B cell (primary cell): ENCODE measurements at regions not wholly inside any gene's neighbourhood (a gene's known extent, or its start where the extent isn't known, plus 50 kb on each side); places are given as distances from the start of the nearest gene placed in this dataset.

ENCODE experiments used
- ATAC-seq: fragments of 200-7000 bp; cut with Tn5 transposase; one replicate; pipeline ENCODE4 v1.10.0; 2021; ENCODE audit warnings: low read depth, mild to moderate bottlenecking, moderate number of reproducible peaks, moderate library complexity
- CTCF ChIA-PET: fragments of 350-600 bp; sonication (Branson Sonifier 250); formaldehyde crosslinking; loops from one replicate; lab custom pipeline; 2021; ENCODE audit warnings: antibody characterized with exemption, inconsistent platforms; lab: Charles Lee
- POLR2A ChIA-PET: fragments of 350-600 bp; sonication (Branson Sonifier 250); formaldehyde crosslinking; loops from one replicate; lab custom pipeline; 2021; ENCODE audit warnings: antibody characterized with exemption; lab: Charles Lee
- DNase-seq: peaks from one replicate; pipeline ENCODE4 v3.0.0; 2013
- H2AFZ ChIP-seq: 2 replicates; pipeline ENCODE4 v1.6.1; 2012; ENCODE audit warnings: mild to moderate bottlenecking, low read depth, low read length; ENCODE audit not compliant: insufficient read depth, poor library complexity, severe bottlenecking
- H3K27ac ChIP-seq, 2 donors: 1 replicate in 1 of 2; 2 replicates in 1 of 2; pipeline ENCODE4 v1.5.1; 2012 to 2013; ENCODE audit warnings: low read length in 2 of 2, mild to moderate bottlenecking in 2 of 2, moderate library complexity in 1 of 2
- H3K27me3 ChIP-seq, 4 experiments: fragments of 200-600 bp in 1 of 4; sonication (generic) in 1 of 4; replicated peaks in 1 of 4; 1 replicate in 2 of 4; 2 replicates in 2 of 4; pipeline versions ENCODE4 v1.6.1 to v1.7.0; 2013 to 2016; ENCODE audit warnings: low read length in 3 of 4, mild to moderate bottlenecking in 2 of 4, mixed read lengths in 1 of 4, moderate library complexity in 1 of 4; ENCODE audit not compliant: insufficient read depth in 4 of 4, control insufficient read depth in 3 of 4; ENCODE audit errors: control extremely low read depth in 1 of 4
- H3K36me3 ChIP-seq, 2 experiments: replicated peaks in 1 of 2; 1 replicate in 1 of 2; 2 replicates in 1 of 2; pipeline versions ENCODE4 v1.6.1 to v1.7.1; 2013; ENCODE audit warnings: low read length in 1 of 2; ENCODE audit not compliant: insufficient read depth in 2 of 2, control insufficient read depth in 1 of 2; ENCODE audit errors: control extremely low read depth in 1 of 2, extremely low read depth in 1 of 2
- H3K4me1 ChIP-seq, 2 donors: fragments of 200-600 bp in 1 of 2; sonication (generic) in 1 of 2; 1 replicate in 1 of 2; 2 replicates in 1 of 2; pipeline versions ENCODE4 v1.5.1 to v1.6.1; 2013 to 2017; ENCODE audit warnings: low read length in 2 of 2; ENCODE audit not compliant: control insufficient read depth in 2 of 2, insufficient read depth in 2 of 2
- H3K4me2 ChIP-seq: replicated peaks from 2 replicates; pipeline ENCODE3; 2012; ENCODE audit warnings: mild to moderate bottlenecking, low read depth, low read length; ENCODE audit not compliant: poor library complexity, severe bottlenecking
- H3K4me3 ChIP-seq, 5 experiments: fragments of 200-600 bp in 1 of 5; sonication (generic) in 1 of 5; 1 replicate in 3 of 5; 2 replicates in 2 of 5; pipeline versions ENCODE4 v1.5.1 to v1.7.0; 2011 to 2016; ENCODE audit warnings: low read length in 4 of 5, mild to moderate bottlenecking in 4 of 5, low read depth in 2 of 5, control low read depth in 1 of 5, moderate library complexity in 1 of 5; ENCODE audit not compliant: insufficient read depth in 1 of 5; ENCODE audit errors: control extremely low read depth in 1 of 5, extremely low read depth in 1 of 5
- H3K79me2 ChIP-seq: fragments of 200-600 bp; sonication (generic); one replicate; pipeline ENCODE4 v1.6.0; 2016; ENCODE audit warnings: low read length; ENCODE audit not compliant: control insufficient read depth, insufficient read depth
- H3K9ac ChIP-seq: fragments of 200-600 bp; sonication (generic); 2 replicates; pipeline ENCODE4 v1.6.1; 2017; ENCODE audit warnings: mild to moderate bottlenecking, low read length, moderate library complexity
- H3K9me3 ChIP-seq, 3 donors: one replicate each; pipeline versions ENCODE4 v1.6.1 to v1.7.1; 2013; ENCODE audit warnings: low read length in 2 of 3; ENCODE audit not compliant: control insufficient read depth in 2 of 3, insufficient read depth in 1 of 3; ENCODE audit errors: control extremely low read depth in 1 of 3
- H4K20me1 ChIP-seq: 2 replicates; pipeline ENCODE4 v1.6.0; 2012; ENCODE audit warnings: mild to moderate bottlenecking, low read length; ENCODE audit not compliant: insufficient read depth, control insufficient read depth, poor library complexity, severe bottlenecking
- H3K27ac Mint-ChIP-seq: one replicate; pipeline ENCODE4 v1.8.0; 2021; ENCODE audit warnings: mixed read lengths
- H3K27me3 Mint-ChIP-seq: one replicate; pipeline ENCODE4 v1.8.0; 2021; ENCODE audit warnings: mixed read lengths
- H3K4me1 Mint-ChIP-seq: one replicate; pipeline ENCODE4 v1.8.0; 2021; ENCODE audit warnings: mixed read lengths
- H3K4me3 Mint-ChIP-seq: one replicate; pipeline ENCODE4 v1.8.0; 2021; ENCODE audit warnings: mixed read lengths
- H3K9me3 Mint-ChIP-seq: one replicate; pipeline ENCODE4 v1.8.0; 2022; ENCODE audit warnings: mixed read lengths; ENCODE audit not compliant: insufficient read depth
- EZH2 ChIP-seq: IDR thresholded peaks from 2 replicates; pipeline ENCODE4 v1.6.1; 2012; ENCODE audit warnings: borderline replicate concordance, low read depth, mild to moderate bottlenecking, moderate library complexity, low read length; ENCODE audit not compliant: insufficient read depth, poor library complexity, severe bottlenecking
- WGBS: methylation state at CpG from one replicate; pipeline ENCODE4 v1.1.5; 2013; ENCODE audit warnings: missing lambda C conversion rate; ENCODE audit not compliant: insufficient coverage; 5-methylcytosine and 5-hydroxymethylcytosine counted together
- intact Hi-C: fragments of 100-400 bp; cut with micrococcal nuclease; formaldehyde crosslinking; loops from one replicate; pipeline ENCODE4 v1.10.0; 2022
- TF ChIP-seq, protein P1 (sequence below): fragments of 200-600 bp; IDR thresholded peaks from one replicate; pipeline ENCODE4 v1.8.0; 2022; ENCODE audit warnings: antibody characterized with exemption, mild to moderate bottlenecking

DNA sequence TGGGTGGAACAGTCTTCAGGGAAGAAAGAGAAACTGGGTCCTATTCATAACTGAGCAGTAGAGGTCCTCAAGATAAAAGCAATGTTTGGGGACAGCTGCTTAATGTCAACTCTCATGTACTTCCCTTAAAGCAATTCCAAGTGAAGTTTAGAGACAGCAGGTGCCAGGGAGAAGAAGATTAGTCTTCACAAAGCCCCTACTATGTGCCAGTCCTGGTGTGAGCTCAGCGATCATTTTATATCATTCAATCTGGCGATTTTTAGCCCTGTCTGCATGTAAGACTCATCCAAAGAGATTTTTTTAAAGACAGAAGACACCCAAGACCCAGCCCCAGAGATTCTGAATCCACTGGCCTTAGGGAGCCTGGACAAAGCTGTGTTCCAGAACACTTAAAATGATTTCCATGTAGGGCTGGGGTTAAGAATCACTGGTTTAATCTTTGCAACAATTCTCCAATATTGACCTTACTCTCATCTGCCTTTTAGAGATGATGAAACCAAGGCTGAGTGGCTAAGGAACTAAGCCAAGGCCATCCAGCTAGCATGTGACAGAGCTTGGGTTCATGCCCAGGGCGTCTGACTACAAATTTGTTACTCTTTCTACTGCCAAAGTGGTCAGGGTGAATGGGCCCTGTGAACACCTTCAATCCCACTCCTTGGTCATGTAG, 404.5 kb upstream of the TBX3 start:
- Histone ChIP-seq H3K4me3 (no peak overlapping the region), H3K27ac (no peak overlapping the region), H3K9ac (no peak overlapping the region), H4K20me1 (no peaks in the 10 kb centered on the region), H3K79me2 (no peaks in the 10 kb centered on the region), H3K4me2 (no peak overlapping the region), H3K36me3 (no peaks in the 10 kb centered on the region), H3K4me1 (no peaks in the 10 kb centered on the region), H3K9me3 (peaks cover 0 to 10% (median 0%) of the 10 kb centered on the region in 3 donors), H3K27me3 (no peaks in the 10 kb centered on the region), H2AFZ (no peak overlapping the region)
- ChIA-PET CTCF (no interaction called here), POLR2A (no interaction called here)
- 75% methylated on average over 2 of the region's 3 CpGs for WGBS
- no peak overlapping the region for H3K4me3 Mint-ChIP-seq
- H3K9me3 Mint-ChIP-seq = peaks cover 3% of the 10 kb centered on the region
- no peaks in the 10 kb centered on the region for H3K27me3 Mint-ChIP-seq
- no peaks in the 10 kb centered on the region for H3K4me1 Mint-ChIP-seq
- no peak for DNase-seq
- H3K27ac Mint-ChIP-seq = no peak overlapping the region
- no peak for TF ChIP-seq EZH2
- TF ChIP-seq, protein P1, sequence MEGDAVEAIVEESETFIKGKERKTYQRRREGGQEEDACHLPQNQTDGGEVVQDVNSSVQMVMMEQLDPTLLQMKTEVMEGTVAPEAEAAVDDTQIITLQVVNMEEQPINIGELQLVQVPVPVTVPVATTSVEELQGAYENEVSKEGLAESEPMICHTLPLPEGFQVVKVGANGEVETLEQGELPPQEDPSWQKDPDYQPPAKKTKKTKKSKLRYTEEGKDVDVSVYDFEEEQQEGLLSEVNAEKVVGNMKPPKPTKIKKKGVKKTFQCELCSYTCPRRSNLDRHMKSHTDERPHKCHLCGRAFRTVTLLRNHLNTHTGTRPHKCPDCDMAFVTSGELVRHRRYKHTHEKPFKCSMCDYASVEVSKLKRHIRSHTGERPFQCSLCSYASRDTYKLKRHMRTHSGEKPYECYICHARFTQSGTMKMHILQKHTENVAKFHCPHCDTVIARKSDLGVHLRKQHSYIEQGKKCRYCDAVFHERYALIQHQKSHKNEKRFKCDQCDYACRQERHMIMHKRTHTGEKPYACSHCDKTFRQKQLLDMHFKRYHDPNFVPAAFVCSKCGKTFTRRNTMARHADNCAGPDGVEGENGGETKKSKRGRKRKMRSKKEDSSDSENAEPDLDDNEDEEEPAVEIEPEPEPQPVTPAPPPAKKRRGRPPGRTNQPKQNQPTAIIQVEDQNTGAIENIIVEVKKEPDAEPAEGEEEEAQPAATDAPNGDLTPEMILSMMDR = no peak
- ATAC-seq = no peak
- intact Hi-C loops = no loop called here

DNA sequence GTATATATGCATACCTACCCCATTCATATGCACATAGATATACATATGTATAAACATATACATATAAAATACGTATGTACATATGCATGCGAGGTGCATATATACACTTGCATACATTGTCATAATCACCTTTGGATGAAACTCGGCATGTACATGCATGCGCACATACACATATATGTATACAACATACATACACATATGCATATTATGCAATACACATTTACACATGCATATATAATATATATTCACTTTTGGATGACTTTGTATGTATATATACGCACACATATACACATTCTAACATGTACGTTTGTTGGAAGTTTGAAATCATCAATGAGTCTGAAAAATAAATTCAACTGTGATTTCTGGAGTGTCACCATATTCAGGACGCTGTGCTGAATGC, 401.6 kb upstream of the TBX3 start:
- Histone ChIP-seq H3K9ac (no peak overlapping the region), H3K4me2 (no peak overlapping the region), H3K4me1 (no peaks in the 10 kb centered on the region), H3K27ac (no peak overlapping the region), H3K27me3 (no peaks in the 10 kb centered on the region), H4K20me1 (no peaks in the 10 kb centered on the region), H3K36me3 (no peaks in the 10 kb centered on the region), H3K9me3 (peaks cover 0 to 5% (median 0%) of the 10 kb centered on the region in 3 donors), H3K79me2 (no peaks in the 10 kb centered on the region), H3K4me3 (no peak overlapping the region), H2AFZ (no peak overlapping the region)
- Mint-ChIP-seq H3K4me1 (no peaks in the 10 kb centered on the region), H3K4me3 (no peak overlapping the region), H3K27ac (no peak overlapping the region), H3K9me3 (no peaks in the 10 kb centered on the region), H3K27me3 (no peaks in the 10 kb centered on the region)
- ChIA-PET CTCF (no interaction called here), POLR2A (no interaction called here)
- WGBS = no CpG with 5 or more reads among the region's 7 CpGs
- intact Hi-C loops = no loop called here
- TF ChIP-seq EZH2 = no peak
- TF ChIP-seq, protein P1 = no peak
- DNase-seq (no peak), ATAC-seq (no peak)
